ENCODE measurements at regions not wholly inside any gene's neighbourhood (a gene's known extent, or its start where the extent isn't known, plus 50 kb on each side); places are given as distances from the start of the nearest gene placed in this dataset.

DNA sequence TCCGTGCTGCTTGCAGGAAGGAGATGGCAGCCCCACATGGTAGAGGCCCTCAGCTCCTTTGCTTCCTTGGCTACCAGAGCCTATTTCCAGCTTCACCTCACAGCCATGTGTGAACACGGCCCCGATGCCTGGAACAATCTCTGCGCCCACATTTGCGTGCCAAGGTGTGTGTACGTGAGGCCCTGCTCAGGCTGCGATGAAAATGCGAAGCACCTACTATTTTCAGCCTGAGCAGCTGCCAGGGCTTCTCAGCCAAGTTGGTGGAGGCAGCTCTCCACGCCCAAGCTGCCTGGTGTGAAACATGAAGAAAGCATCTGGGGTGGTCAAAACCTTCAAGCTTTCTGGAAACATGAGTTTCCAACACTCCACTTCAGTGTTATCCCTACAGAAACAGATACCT is 177.8 kb upstream of the EGLN3 start:
- no peak for DNase-seq (ENCODE audit: low read depth)

DNA sequence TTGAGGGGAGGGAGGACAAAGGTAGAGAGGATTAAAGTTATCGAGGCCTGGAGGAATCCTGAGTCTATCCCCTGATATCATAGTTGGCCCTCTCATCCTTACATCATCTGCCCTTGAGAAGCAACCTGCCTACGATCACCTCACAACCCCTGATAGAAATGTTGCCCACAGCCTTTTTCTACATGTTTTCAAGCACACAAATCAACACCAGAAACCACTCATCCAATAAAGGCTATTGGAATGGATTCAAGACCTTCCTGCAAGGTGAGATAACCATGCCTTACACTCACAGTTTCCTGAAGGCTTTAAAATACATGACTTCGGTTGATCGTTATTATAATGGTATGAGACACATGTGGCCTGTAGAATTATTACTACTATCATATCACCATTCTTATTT is 175.7 kb upstream of the EGLN3 start:
- no peak for DNase-seq (ENCODE audit: low read depth)

DNA sequence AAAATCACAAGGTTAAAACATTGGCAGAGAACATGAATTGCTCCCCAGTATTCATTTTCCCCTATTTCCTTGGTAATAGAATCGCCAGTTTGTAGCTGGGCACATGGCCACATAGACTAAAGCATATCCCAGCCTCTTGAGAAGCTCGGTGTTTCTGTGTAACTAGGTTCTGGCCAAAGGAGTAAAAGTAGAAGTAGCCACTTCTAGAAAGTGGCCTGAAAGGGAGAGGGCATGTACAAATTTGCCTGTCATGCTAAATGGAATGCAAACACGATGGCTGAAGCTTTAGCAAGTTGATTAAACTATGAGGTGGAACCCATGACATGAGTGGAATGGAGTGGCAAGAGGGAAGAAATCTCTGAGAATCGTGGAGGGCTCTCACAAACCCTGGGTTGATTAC is 173.7 kb upstream of the EGLN3 start:
- no peak for DNase-seq (ENCODE audit: low read depth)

DNA sequence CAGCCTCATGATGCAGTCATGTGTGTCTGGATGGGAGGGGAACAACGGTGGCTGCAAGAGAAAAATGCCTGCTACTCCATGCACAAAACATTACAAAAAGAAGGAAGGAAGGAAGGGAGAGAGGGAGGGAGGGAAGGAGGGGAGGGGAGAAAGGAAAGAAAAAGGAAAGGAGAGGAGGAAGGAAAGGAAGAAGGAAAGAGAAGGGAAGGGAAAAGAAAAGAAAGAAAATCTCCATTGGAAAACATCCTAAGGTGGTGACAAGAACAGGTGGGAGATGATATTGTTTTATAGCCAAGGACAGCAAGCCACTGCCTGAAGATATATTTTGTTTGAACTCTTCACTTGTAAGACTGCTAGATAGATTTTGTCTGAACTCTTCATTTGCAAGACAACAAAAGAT is 171.8 kb upstream of the EGLN3 start:
- DNase-seq (ENCODE audit: low read depth), result no peak

DNA sequence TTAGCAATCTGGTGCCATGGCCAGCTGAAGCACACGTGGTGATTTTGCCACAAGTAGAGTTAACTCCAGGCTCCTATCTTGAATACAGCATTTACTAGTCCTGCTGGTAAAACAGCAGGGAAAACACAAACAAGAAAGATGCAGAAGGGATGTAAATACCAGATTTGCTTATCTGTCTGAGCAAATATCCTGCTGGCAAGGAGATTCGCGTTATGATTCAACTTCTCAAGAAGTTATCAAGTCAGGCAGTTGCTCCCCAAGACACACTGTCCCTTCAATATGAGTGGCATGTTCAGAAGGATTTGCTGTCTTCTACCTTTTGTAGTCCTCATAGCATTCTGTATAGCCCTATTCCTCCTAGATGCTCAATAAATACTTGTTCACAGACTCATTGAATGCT is 171.2 kb upstream of the EGLN3 start:
- no peak for DNase-seq (ENCODE audit: low read depth)

DNA sequence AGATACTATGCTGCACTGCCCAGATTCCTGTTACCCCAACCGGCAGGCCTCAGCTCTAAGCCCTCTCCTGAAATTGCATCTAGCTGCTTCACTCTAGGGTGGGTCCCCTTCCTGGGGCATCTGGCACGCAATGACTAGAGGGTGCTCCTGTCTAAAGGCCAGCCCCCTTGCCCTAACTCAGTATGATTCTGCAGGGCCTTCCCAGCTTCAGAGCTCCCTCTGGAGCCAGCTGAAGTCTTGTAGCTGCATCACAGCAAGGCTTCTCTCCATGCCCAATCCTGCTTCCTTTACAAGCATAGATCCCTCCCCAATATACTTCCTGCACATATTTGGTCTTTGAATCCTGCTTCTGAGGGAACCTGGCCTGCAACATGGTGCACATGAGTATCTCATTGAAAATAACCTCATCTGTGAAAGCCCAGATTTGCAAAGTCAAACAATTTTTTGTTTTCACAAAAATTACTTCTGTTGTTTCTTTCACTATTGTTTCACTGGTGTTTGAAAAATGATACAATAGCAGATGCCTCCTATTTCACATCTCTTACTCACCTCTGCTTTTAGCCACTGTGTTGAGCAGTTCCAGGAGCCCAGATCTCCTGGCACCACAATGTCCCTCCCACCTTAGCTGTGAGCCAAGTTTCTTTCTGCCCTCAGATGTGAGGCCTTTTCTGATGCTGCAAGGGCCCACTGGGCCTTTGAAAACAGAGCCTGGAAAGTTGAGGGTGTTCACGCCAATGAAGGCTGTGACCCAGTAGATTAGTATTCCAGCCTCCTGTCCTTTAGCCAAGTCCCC is 169.5 kb upstream of the EGLN3 start:
- DNase-seq (ENCODE audit: low read depth), result no peak

DNA sequence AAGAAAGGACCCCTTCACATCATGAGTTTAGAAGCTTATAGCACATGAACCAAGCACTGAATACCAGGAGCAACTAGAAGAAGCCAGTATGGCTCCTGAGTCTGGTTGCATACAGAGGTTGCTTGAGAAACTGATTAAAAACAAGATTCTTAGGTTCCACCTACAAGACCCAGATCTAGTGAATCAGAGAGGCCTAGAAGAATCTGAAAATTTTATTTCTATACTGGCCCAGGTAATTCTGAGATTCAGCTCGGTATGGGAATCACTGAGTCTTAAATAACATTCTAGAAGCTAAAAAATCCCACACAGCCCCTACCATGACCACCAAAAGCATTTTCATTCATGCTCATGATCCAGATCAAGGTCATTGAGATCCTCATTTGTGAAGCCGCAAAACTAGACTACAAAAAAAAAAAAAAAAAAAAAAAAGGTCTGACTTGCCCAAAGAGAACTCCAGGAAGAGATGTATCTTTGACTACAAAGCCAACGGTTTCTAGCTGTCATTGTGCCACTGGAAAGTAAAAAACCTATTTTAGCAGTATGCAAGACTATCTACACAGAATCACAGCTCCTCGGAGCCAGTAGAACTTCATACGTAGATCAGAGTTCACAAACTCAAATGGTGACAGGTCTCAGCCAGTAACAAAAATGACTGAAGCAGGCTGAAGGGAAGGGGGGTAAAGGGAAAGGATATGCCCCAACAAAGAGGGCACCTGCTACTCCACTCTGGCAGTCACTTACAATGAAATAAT is 168.4 kb upstream of the EGLN3 start:
- DNase-seq (ENCODE audit: low read depth), result no peak

DNA sequence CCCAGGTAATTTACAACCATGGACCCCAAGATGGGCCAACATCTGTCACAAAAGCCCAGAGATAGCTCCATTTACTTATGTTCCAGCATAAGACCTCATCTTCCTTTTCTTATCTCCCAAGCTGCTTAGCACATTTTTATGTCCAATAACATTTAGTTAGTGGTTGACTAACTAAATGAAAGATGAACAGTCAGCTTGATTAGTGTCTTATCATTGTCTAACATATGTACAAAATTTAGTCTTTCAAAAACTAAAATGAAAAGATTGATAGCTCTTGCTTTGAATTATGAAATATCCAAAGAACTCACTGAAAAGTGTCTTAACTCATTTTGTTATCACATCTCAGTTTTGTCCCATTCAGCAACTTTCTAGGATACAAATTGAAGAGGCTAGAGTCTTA is 163.1 kb upstream of the EGLN3 start:
- no peak for DNase-seq (ENCODE audit: low read depth)

DNA sequence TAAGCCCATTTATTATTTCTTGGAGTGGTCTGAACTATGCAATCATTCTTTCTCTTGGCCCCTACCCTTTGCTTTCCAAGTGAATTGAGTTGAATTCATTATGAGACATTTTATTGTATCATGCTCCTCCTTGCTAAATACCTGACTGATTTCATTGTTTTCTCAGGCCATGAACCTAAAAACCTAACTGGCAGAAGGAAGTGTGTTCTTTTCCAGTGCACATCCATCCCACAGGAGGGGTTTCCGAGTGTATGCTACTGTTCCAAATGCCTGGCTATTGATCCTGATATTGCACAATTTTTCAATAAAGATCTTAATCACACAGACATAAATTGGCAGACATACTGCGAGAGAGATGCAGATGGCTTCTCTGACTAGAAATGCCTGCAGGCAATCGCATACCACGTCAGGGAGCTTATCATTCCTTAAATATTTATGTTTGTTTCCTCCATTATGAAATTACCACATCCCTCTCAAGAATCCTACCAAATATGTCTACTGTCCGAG is 162.2 kb upstream of the EGLN3 start:
- no peak for DNase-seq (ENCODE audit: low read depth)

DNA sequence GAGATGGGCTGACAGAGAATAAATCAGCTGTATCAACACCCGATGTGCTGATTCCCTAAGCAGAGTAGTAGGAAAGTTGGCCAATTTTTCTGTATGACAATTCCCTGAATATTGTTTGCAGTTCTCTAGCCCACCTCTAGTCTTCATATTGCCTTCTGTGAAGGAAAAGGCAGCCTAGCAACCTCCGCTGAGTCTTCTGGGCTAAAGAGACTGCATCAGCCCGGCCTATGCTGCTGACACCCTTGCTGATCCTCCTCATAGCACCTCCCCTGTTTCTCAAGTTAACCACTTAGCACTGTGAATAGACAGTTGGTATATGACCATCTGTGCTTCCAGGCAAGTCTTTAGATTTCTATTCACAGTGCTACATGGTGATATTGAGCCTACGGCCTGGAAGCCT is 161.1 kb upstream of the EGLN3 start:
- no peak for DNase-seq (ENCODE audit: low read depth)

DNA sequence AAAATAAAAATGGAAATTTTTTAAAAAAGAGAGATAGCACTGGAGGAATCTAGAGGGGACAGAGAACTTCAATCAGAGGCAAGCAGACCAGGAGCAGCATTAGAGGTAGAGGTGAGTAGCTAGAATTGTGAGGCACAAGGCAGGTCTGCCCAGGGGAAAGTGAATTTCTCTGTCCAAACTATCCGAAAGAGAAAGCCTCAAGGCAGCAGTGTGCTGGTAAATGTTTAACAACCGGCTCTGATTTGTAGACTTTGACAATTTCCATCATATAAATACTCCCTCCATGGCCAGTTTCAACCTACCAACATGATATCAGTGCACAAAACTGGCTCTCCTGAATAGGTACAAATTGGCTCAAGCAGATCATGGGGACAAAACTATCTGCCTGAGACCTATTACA is 160.6 kb upstream of the EGLN3 start:
- DNase-seq (ENCODE audit: low read depth), result no peak

DNA sequence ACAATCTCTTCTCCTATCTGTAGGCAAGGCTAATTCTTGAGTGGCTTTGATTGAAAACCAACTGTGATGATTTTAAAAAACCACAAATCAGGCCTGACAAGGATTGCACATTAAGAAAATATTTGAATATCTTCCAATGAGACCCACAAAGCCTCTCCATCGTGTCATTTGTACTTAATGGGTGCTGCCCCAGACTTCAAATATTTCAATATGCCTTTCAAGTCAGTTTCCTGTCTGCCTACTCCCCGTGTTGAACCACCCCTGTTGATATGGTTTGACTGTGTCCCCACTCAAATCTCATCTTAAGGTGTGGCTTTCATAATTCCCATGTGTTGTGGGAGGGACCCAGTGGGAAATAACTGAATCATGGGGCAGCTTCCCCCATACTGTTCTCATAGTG is 159.7 kb upstream of the EGLN3 start:
- DNase-seq (ENCODE audit: low read depth), result no peak

DNA sequence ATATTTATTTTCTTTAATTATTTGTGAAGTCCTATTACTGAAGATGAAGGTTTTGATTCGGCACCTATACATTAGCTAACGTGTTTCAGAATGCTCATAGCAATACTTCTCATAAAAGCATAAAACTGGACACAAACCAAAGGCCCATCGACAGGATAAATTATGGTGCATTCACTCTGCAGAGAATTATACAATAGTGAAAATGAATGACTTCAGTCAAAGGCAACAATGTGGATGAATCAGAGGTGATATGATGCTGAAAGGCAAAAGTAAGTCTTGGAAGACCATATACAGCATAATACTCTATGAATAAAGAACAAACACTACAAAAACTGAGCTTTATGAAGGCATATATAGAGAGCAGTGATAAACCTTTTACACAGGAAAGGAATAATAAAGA is 156.6 kb upstream of the EGLN3 start:
- DNase-seq (ENCODE audit: low read depth), result no peak

DNA sequence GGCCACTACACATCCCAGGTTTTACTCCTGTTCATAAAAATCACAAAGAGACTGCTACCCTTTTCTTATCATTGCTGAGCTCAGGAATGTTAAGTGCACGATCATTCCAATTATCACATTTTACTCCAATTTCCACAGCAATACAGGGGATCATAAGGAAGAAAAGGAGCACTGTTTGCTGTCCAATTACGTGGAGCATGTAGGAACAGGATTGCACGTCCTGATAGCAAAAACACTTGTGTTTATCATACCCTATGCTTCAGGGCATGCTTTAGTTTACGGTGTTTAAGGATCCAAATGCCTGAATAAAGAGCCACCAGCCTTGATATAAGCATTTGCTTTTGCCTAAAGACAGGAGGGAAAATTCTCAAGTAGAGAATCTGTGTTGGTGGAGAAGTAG is 155.4 kb upstream of the EGLN3 start:
- no peak for DNase-seq (ENCODE audit: low read depth)

DNA sequence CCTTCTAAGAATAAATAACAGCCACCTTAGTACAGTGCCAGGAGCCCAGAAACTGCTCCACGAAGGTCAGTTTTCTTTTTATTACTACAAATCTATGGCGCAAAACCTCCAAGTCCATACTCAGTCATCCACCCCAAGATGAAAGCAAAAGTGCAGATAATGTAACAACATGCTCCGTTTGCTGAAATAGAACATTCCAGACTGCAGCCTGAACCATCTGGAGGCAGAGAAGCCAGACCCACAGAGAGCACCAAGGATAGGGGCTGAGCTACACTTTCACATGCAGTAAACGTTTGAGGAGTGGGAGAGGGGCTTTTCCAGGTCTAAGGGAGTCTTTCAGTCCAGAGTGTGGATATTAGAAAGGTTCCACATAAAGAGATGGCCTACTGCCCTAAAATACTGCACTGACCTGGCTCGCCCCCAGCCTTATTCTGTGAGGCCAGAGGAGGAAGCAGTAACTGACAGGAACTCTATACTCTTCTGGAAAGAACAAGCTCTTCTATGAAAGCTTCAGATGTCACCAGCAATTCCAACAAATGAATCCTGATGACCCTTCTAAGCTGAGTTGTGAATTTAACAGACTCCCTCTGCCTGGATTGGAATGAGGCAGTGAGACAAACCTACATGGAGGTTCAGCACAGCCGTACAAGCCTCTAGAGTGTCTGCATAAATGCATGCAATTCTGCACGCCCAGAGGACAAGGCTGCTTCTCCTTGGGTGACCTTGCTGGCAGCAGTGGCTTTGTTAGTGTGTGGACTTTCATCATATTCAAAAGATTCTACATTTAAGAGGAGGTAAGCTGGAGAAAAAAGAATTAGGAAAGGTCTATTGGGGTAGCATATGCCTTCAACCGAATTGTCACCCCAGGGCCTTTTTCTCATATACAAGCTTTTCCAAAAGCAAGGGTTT is 153.9 kb upstream of the EGLN3 start:
- DNase-seq (ENCODE audit: low read depth), result no peak

DNA sequence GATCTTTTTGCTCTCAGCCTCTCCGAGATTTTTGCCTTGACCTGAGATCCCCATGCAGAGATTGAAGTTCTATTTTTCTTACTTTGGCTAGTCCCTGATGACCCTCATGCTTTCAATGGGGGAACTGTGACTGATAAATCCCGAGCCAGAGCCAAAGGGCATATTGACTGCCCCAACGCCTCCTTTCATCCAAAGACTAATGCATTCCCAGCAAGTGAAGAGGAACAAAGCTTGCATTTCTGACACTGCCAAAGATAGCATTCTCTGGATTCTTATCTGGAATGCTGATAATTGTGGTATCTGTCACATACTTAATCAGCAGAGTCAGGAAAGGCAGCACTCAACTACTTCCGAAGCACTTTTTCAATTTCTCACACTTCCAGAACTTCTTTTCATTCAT is 152.3 kb upstream of the EGLN3 start:
- no peak for DNase-seq (ENCODE audit: low read depth)

DNA sequence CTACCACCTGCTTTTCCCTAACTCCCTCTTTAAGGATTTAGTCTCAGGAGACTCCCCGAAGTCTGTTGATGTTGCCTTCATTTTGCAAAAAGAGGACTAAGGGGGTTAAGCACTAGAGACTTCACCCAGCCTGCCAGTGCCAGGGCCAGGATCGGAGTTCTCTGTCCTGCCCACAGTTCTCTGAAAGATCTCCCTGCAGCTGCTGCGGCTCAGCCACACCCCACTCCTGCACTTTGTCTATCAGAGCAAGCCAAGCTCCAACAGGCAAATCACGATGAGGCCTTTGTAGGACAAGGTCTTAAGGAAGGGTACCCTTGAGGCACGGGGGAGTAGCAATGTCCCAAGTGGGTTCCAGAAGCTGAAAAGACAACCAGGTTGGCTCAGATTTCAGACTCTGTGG is 148.8 kb upstream of the EGLN3 start:
- DNase-seq (ENCODE audit: low read depth), result no peak

DNA sequence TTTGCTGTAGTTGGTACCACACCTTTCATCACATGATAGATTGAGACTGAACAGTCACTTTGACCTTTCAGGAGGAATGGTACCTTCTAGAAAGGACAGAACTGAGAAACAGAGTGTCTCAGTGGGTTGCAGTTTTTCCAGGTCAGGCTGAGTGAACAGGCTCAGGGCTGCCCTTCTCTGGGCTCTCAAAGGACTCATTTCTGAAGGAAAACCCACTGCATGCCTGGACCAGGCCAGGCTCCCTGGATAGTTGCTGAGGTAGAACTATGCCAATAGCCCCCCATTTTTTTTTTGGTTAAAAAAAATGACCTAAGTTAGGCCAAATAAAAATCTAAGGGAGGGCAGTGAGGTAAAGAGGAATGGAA is 148.1 kb upstream of the EGLN3 start:
- no peak for DNase-seq (ENCODE audit: low read depth)

DNA sequence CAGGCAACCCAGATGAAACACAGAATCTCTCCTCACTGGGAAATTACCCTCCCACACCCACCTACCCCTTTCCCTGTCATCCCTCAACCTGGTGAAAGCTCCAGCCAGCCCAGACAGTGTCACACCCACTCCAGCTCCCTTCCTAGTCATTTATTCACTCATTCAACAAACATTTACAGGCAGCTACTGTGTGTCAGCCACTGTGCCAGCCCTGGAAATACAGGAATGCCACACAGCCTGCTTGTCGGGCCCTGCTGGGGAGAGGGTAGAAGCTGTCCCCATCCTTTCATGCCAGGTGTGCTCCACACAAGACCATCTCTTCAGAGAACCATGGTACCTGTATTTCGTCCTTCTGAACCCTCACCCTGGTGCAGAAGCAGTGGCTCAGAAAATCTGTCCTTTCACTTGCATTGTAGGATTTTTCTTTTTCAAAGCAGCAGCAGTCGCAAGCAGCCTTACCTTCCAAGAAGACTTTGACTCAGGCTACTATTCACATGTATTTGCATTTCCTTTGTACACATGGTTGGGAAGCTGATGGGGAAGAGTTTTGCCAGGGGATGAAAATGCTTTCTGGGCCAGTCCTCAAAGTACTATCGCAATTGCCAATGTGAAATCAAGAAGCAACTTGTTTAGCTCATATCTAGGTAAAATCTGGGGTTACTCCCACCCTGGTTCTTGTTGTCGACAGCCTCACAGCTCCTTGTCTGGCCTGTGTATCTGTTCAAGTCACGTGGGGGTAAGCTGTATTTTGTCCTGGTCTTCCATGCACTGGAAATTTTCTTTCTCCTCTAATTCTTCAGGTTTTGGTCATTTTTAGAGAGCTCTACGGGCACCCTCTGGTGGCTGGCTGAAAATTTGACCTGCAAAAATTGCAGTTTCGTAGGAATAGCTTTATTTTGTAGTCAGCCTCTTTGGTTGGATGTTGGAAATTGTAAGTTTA is 147.4 kb upstream of the EGLN3 start:
- DNase-seq (ENCODE audit: low read depth), result no peak

DNA sequence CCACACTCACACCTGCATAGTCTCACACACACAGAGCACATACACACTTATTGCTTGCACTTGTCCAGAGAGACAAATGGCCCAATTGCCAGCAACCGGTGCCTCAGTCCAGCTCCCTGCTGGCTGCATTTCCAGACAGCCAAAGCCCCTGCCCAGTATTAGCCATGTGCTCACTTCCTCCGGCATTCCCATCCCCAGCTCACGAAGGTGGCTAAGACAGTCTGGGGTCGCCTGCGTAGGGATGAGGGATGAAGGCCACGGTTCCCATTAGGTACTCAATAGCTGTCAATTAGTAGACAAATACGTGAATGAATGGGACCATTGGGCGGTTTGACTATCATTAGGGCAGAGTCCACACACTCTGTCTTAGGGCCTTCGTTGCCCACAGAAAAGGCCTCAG is 146.8 kb upstream of the EGLN3 start:
- no peak for DNase-seq (ENCODE audit: low read depth)

DNA sequence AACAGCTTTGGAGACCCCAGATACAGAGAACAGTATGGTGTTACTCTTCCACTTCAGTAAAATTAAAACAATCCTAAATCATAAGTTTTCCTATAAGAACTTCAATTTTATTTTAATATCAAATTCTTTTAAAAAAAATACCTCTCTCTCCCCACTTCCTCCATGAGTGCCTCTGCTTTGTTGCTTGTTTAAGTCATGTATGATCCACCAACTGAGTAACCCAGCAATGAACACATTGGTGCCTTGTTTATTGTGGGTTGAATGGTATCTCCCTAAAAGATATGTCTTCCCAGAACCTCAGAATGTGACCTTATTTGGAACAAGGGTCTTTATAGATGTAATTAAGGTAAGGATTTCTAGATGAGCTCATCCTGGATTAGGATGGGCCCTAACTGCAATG is 143.5 kb upstream of the EGLN3 start:
- no peak for DNase-seq (ENCODE audit: low read depth)

DNA sequence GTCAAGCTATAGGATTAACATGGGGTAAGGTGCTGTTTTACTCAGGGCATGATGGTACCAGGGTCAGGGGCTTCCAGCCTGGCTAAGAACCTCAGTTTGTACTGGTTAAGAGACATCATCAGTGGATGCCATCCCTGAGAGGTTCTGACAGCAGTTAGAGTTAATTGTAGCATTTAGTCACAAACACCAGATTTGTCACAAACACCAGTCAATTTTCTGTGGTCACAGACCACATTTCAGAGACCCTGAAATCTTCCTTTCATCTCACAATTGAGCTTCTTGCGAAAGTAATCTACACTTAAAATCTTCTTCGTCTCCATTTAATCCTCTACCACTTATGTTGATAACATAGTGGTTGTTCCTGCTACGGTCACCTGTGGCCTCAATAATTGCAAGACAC is 143.0 kb upstream of the EGLN3 start:
- no peak for DNase-seq (ENCODE audit: low read depth)
